ENCODE measurements at regions not wholly inside any gene's neighbourhood (a gene's known extent, or its start where the extent isn't known, plus 50 kb on each side); places are given as distances from the start of the nearest gene placed in this dataset.

DNA sequence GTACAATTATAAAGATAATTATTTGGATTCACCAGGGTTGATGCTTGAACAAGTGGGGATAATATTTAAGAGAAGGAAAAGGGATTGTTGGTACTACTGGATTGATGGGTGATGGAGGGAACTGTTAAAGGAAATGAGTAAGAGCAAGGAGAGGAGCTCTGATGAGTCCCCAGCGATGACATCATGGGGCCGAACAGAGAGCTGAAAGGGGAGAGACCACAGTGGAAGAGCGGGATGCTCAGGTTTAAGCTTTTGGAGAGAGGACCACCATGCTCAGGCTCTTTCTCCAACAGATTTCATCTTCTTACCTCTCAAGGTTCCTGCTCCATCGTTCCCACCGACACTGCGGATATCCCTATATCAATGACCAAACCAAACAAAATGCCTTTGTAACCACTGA is 568.7 kb downstream of the ETS1 start:
- TF ChIP-seq, protein P1, sequence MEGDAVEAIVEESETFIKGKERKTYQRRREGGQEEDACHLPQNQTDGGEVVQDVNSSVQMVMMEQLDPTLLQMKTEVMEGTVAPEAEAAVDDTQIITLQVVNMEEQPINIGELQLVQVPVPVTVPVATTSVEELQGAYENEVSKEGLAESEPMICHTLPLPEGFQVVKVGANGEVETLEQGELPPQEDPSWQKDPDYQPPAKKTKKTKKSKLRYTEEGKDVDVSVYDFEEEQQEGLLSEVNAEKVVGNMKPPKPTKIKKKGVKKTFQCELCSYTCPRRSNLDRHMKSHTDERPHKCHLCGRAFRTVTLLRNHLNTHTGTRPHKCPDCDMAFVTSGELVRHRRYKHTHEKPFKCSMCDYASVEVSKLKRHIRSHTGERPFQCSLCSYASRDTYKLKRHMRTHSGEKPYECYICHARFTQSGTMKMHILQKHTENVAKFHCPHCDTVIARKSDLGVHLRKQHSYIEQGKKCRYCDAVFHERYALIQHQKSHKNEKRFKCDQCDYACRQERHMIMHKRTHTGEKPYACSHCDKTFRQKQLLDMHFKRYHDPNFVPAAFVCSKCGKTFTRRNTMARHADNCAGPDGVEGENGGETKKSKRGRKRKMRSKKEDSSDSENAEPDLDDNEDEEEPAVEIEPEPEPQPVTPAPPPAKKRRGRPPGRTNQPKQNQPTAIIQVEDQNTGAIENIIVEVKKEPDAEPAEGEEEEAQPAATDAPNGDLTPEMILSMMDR (IDR thresholded peaks at IDR 0.05) = no peak
- TF ChIP-seq POLR2A (IDR thresholded peaks at IDR 0.05) = no peak

Measured in body of pancreas (tissue), 4 donors.